ENCODE measurements at regions not wholly inside any gene's neighbourhood (a gene's known extent, or its start where the extent isn't known, plus 50 kb on each side); places are given as distances from the start of the nearest gene placed in this dataset.
A peak's percentile ranks its signal among the peaks of the same experiment; 100 is the strongest.

DNA sequence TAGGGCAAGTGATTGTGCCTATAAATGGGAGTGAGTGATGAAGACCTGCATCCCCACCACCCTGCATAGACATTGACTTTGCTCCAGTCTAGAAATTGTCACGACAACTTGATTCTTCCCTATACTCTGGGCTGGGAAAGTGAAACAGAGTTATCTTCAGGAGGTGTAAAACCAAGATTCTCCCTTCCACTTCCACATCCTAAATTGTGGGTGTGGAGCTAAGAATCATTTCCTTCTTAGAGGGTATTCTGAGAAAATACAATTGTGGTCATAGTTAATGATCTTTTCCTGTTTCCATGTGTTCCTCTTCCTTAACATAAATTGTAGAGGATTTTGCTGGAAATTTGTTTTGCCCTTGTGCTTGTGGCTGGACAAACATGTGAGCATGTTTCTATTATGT lies 96.8 kb upstream of the PJA2 start:
- H3K9me3 ChIP-seq: no peaks in the 10 kb centered on the region
- intact Hi-C loops (cut with DNase I; ENCODE audit: low total_unique reads): no loop called here
- no peaks in the 10 kb centered on the region for H3K27me3 ChIP-seq
- no peaks in the 10 kb centered on the region for H3K36me3 ChIP-seq
- no peak overlapping the region for H3K27ac ChIP-seq
- H3K4me3 ChIP-seq: no peak overlapping the region
- TF ChIP-seq POLR2AphosphoS5 (IDR thresholded peaks at IDR 0.05): no peak
- H3K4me1 ChIP-seq: no peaks in the 10 kb centered on the region
- no peak for DNase-seq (ENCODE audit: low spot score in 2 of 2)

DNA sequence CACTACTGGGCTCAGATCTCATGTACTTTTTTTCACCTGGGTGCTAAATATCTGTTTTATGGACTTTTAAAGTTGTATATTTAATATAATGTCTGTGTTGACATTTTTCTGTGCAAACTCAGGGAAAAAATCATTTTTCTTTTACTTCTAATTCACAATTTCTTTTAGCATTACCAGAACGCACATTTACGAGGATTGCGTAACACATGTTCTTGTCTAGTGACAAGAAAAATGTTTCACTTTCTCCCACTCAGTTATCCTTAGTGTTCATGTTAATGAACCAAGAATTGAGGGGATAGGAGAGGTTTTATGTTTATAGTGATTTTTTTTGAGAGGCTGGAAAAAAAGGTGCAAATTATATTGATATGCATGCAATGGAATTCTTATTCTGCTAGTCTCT lies 86.3 kb upstream of the PJA2 start:
- H3K9me3 ChIP-seq: no peaks in the 10 kb centered on the region
- intact Hi-C loops (cut with DNase I; ENCODE audit: low total_unique reads): no loop called here
- no peaks in the 10 kb centered on the region for H3K27me3 ChIP-seq
- no peak for TF ChIP-seq CTCF (IDR thresholded peaks at IDR 0.05)
- TF ChIP-seq POLR2A (IDR thresholded peaks at IDR 0.05): no peak
- TF ChIP-seq POLR2AphosphoS5 (IDR thresholded peaks at IDR 0.05): no peak
- no peaks in the 10 kb centered on the region for H3K36me3 ChIP-seq
- DNase-seq (ENCODE audit: low spot score in 2 of 2): no peak
- no peak overlapping the region for H3K27ac ChIP-seq
- no peaks in the 10 kb centered on the region for H3K4me1 ChIP-seq
- no peak overlapping the region for H3K4me3 ChIP-seq

GRCh38 chr5:109487753-109488420 lies 78.1 kb upstream of the PJA2 start:
- no peak overlapping the region for H3K4me3 ChIP-seq
- no peaks in the 10 kb centered on the region for H3K27me3 ChIP-seq
- intact Hi-C loops (cut with DNase I; ENCODE audit: low total_unique reads): no loop called here
- H3K9me3 ChIP-seq: no peaks in the 10 kb centered on the region
- no peaks in the 10 kb centered on the region for H3K4me1 ChIP-seq
- H3K36me3 ChIP-seq: no peaks in the 10 kb centered on the region
- DNase-seq (ENCODE audit: low spot score in 2 of 2): no peak
- no peak for TF ChIP-seq POLR2AphosphoS5 (IDR thresholded peaks at IDR 0.05)
- TF ChIP-seq POLR2A (IDR thresholded peaks at IDR 0.05): no peak
- no peak for TF ChIP-seq CTCF (IDR thresholded peaks at IDR 0.05)
- no peak overlapping the region for H3K27ac ChIP-seq

GRCh38 chr5:109486200-109486804 lies 76.5 kb upstream of the PJA2 start:
- DNase-seq (ENCODE audit: low spot score in 2 of 2): no peak
- intact Hi-C loops (cut with DNase I; ENCODE audit: low total_unique reads): no loop called here
- no peaks in the 10 kb centered on the region for H3K27me3 ChIP-seq
- H3K27ac ChIP-seq: no peak overlapping the region
- no peaks in the 10 kb centered on the region for H3K36me3 ChIP-seq
- TF ChIP-seq POLR2A (IDR thresholded peaks at IDR 0.05): no peak
- no peak for TF ChIP-seq CTCF (IDR thresholded peaks at IDR 0.05)
- TF ChIP-seq POLR2AphosphoS5 (IDR thresholded peaks at IDR 0.05): no peak
- no peaks in the 10 kb centered on the region for H3K4me1 ChIP-seq
- H3K9me3 ChIP-seq: no peaks in the 10 kb centered on the region
- no peak overlapping the region for H3K4me3 ChIP-seq

DNA sequence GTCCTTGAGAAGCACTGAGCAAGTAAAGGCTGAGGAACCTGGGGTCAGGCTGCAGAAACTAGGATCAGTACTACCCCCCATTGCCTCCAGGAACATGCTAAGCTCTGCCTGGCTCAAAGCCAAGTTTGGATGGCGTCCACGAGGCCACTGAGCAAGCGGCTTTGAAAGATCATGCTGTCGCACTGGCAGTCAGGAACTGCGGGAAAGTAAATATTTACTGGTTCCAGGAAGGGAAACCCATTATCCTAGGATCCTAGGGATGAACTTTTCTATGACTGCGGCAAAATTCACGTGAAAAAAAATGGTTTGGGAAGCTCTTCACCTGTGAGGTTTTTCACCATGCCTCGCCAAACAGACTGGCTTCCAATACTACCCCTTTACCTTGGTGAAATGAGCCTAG lies 75.3 kb upstream of the PJA2 start:
- DNase-seq (ENCODE audit: low spot score in 2 of 2): peak; percentile 45 to 65
- no peaks in the 10 kb centered on the region for H3K9me3 ChIP-seq
- H3K4me1 ChIP-seq: no peaks in the 10 kb centered on the region
- H3K36me3 ChIP-seq: no peaks in the 10 kb centered on the region
- H3K27me3 ChIP-seq: no peaks in the 10 kb centered on the region
- no peak overlapping the region for H3K27ac ChIP-seq
- TF ChIP-seq POLR2A (IDR thresholded peaks at IDR 0.05) (no peak), POLR2AphosphoS5 (IDR thresholded peaks at IDR 0.05) (no peak), CTCF (IDR thresholded peaks at IDR 0.05) (no peak)
- H3K4me3 ChIP-seq: no peak overlapping the region
- intact Hi-C loops (cut with DNase I; ENCODE audit: low total_unique reads): no loop called here
